ENCODE measurements at regions not wholly inside any gene's neighbourhood (a gene's known extent, or its start where the extent isn't known, plus 50 kb on each side); places are given as distances from the start of the nearest gene placed in this dataset.

DNA sequence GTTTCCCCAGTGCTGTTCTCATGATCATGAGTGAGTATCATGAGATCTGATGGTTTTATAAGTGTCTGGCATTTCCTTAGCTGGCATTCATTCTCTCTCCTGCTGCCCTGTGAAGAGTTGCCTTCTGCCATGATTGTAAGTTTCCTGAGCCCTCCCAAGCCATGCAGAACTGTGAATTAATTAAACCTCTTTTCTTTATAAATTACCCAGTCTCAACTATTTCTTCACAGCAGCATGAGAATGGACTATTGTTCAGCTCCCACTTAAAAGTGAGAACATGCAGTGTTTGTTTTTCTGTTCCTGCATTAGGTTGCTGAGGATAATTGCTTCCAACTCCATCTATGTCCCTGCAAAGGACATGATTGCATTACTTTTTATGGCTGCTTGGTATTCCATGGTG lies 311.7 kb upstream of the CTSO start:
- H3K9me3 Mint-ChIP-seq = peaks cover 3% of the 10 kb centered on the region
- DNase-seq (no peak), ATAC-seq (ENCODE audit: low read depth) (no peak)
- H3K27ac Mint-ChIP-seq = no peak overlapping the region
- no peak overlapping the region for H3K4me3 Mint-ChIP-seq
- intact Hi-C loops (cut with micrococcal nuclease) = no loop called here
- CTCF ChIA-PET = no interaction called here
- POLR2A ChIA-PET = no interaction called here
- TF ChIP-seq, protein P1, sequence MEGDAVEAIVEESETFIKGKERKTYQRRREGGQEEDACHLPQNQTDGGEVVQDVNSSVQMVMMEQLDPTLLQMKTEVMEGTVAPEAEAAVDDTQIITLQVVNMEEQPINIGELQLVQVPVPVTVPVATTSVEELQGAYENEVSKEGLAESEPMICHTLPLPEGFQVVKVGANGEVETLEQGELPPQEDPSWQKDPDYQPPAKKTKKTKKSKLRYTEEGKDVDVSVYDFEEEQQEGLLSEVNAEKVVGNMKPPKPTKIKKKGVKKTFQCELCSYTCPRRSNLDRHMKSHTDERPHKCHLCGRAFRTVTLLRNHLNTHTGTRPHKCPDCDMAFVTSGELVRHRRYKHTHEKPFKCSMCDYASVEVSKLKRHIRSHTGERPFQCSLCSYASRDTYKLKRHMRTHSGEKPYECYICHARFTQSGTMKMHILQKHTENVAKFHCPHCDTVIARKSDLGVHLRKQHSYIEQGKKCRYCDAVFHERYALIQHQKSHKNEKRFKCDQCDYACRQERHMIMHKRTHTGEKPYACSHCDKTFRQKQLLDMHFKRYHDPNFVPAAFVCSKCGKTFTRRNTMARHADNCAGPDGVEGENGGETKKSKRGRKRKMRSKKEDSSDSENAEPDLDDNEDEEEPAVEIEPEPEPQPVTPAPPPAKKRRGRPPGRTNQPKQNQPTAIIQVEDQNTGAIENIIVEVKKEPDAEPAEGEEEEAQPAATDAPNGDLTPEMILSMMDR (IDR thresholded peaks at IDR 0.05) = no peak
- H3K36me3 Mint-ChIP-seq (ENCODE audit: low read depth) = no peaks in the 10 kb centered on the region
- H3K4me1 Mint-ChIP-seq = no peaks in the 10 kb centered on the region
- no peaks in the 10 kb centered on the region for H3K27me3 Mint-ChIP-seq

DNA sequence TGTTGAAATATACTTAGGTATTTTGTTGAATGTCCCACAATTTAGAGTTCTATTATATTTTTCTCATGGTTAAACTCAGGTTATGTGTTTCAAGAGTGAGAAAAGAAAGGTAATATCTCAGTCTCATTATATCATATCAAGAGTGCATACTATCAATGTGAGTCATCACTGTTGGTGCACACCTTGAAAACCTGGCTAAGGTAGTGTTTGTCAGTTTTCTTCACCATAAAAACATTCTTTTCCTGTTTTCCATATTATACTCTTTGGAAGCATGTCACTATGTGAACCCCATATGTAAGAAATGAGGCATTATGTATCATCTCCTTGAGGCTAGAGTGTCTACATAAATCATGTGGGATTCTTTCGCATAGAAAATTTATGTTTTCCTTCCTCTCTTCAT lies 307.6 kb upstream of the CTSO start:
- ChIA-PET POLR2A (no interaction called here), CTCF (no interaction called here)
- Mint-ChIP-seq H3K27ac (no peak overlapping the region), H3K4me3 (no peak overlapping the region), H3K36me3 (ENCODE audit: low read depth) (no peaks in the 10 kb centered on the region), H3K4me1 (no peaks in the 10 kb centered on the region), H3K9me3 (peaks cover 3% of the 10 kb centered on the region), H3K27me3 (no peaks in the 10 kb centered on the region)
- DNase-seq = no peak
- ATAC-seq (ENCODE audit: low read depth) = no peak
- intact Hi-C loops (cut with micrococcal nuclease) = no loop called here
- TF ChIP-seq, protein P1 (IDR thresholded peaks at IDR 0.05) = no peak

DNA sequence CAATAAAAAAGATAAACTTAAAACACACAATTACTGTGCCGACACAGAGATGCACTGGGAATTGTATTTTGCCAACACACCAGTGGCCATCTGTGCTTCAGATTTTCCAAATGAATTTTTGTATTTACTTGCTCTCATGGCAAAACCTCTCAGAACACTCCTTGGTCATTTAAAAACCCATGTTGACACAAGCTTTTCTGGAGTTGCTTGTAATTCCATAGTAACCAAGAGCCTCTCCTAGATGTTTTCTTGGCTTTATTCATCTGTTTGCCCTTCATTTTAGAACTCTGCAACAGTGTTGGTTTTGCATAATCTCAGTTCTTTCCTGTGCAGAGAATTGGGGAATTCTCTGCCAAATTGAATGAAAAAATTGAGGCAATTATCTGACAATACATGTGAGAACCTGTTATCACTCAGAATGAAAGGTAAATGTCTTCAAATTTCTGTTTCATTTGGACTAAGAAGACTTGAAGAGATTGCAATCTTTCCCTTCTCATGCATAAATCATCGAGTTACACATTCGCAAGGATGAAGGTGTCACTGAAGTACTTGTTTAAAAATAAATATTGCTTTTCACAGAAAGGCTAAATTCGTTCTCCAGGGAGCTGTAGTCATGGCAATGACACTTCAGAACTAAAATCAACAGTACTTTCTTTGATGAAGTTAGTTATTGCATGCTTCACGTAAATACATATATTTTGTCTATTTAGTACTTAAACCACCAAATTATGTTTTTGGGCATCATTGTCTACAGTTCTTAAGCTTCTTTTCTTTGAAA lies 301.8 kb upstream of the CTSO start:
- ChIA-PET POLR2A (no interaction called here), CTCF (no interaction called here)
- intact Hi-C loops (cut with micrococcal nuclease) = no loop called here
- ATAC-seq (ENCODE audit: low read depth) (no peak), DNase-seq (no peak)
- TF ChIP-seq, protein P1 (IDR thresholded peaks at IDR 0.05) = no peak
- no peaks in the 10 kb centered on the region for H3K36me3 Mint-ChIP-seq (ENCODE audit: low read depth)
- no peaks in the 10 kb centered on the region for H3K4me1 Mint-ChIP-seq
- H3K27me3 Mint-ChIP-seq = no peaks in the 10 kb centered on the region
- no peak overlapping the region for H3K4me3 Mint-ChIP-seq
- H3K27ac Mint-ChIP-seq = no peak overlapping the region
- H3K9me3 Mint-ChIP-seq = peaks cover under 1% of the 10 kb centered on the region

DNA sequence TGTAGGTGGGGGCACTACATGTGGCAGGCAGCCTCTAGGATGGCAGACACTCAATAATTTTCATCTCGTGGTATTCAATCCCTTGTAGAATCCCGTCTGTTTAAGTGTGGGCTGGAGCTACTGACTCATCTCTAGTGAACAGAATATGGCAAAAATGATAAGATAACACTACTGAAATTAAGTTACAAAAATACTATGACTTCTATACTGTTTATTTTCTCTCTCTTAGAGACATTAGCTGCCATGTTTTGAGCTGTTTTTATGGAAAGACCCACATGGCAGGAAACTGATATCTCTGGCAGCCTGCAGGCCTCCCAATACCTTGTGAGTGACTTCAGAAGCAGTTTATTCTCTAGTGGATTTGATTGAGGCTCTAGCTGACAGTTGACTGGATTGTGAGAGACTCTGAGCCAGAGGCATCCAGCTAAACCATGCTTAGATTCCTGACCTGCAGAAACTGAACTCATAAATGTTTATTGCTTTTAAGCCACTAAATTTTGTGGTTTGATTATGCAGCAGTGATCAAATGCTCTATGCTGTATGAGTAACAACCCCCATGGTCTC lies 298.8 kb upstream of the CTSO start:
- H3K27ac Mint-ChIP-seq = no peak overlapping the region
- ATAC-seq (ENCODE audit: low read depth) (no peak), DNase-seq (no peak)
- H3K27me3 Mint-ChIP-seq = no peaks in the 10 kb centered on the region
- CTCF ChIA-PET = no interaction called here
- no peak overlapping the region for H3K4me3 Mint-ChIP-seq
- no peaks in the 10 kb centered on the region for H3K9me3 Mint-ChIP-seq
- intact Hi-C loops (cut with micrococcal nuclease) = no loop called here
- POLR2A ChIA-PET = no interaction called here
- no peaks in the 10 kb centered on the region for H3K36me3 Mint-ChIP-seq (ENCODE audit: low read depth)
- TF ChIP-seq, protein P1 (IDR thresholded peaks at IDR 0.05) = no peak
- no peaks in the 10 kb centered on the region for H3K4me1 Mint-ChIP-seq

DNA sequence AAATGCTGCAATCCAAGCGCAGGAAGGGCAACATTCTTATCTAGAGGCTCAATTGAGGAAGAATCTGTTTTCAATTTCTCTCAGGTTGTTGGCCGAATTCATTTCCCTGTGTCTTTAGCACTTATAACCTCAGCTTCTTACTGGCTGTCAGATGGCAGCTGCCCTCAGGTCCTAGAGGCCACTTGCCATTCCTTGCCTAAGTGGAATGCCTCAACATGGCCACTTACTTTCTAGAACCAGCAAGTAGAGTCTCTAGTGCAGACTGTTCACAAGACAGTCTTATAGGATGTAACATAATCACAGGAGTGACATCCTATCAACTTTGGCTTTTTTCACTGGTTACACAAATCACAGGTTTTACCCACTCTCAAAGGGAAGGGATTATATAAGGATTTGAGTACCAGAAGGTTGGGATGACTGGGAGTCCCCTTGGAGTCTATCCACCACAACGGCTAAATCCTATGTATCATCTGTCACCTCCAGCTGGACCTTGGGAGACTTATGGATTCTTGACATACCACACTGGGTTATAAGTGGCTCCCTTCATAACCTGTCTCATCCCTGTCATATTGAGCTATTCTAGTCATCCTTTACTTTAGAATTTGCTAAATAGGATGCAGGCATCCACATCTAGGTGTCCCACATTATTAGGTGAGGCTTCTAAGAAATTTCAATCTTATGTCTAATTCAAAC lies 297.9 kb upstream of the CTSO start:
- DNase-seq (no peak), ATAC-seq (ENCODE audit: low read depth) (no peak)
- intact Hi-C loops (cut with micrococcal nuclease) = no loop called here
- TF ChIP-seq, protein P1 (IDR thresholded peaks at IDR 0.05) = no peak
- ChIA-PET CTCF (no interaction called here), POLR2A (no interaction called here)
- Mint-ChIP-seq H3K36me3 (ENCODE audit: low read depth) (no peaks in the 10 kb centered on the region), H3K4me1 (no peaks in the 10 kb centered on the region), H3K9me3 (no peaks in the 10 kb centered on the region), H3K27ac (no peak overlapping the region), H3K27me3 (no peaks in the 10 kb centered on the region), H3K4me3 (no peak overlapping the region)

Measured in activated B cell treated with CpG ODN at 0.5 μM for 24 hours (primary cell).